SJSA1 (cell line): ENCODE measurements at regions not wholly inside any gene's neighbourhood (a gene's known extent, or its start where the extent isn't known, plus 50 kb on each side); places are given as distances from the start of the nearest gene placed in this dataset.

Experiments
- DNase-seq, 2 experiments: peaks; one replicate each; pipeline ENCODE4 v3.0.0-alpha.2; 2015 to 2020; ENCODE audit warnings: low spot score in 2 of 2, low read depth in 1 of 2
- H3K27ac ChIP-seq: fragments of 250-450 bp; sonication (Bioruptor Pico); 2 replicates; pipeline ENCODE4 v1.5.1; 2020; ENCODE audit warnings: mild to moderate bottlenecking, moderate library complexity
- H3K27me3 ChIP-seq: fragments of 250-450 bp; sonication (Bioruptor Pico); replicated peaks from 2 replicates; pipeline ENCODE4 v1.5.1; 2020; ENCODE audit warnings: mild to moderate bottlenecking, moderate library complexity
- H3K36me3 ChIP-seq: fragments of 250-450 bp; sonication (Bioruptor Pico); 2 replicates; pipeline ENCODE4 v1.5.1; 2020; ENCODE audit warnings: mild to moderate bottlenecking
- H3K4me1 ChIP-seq: fragments of 250-450 bp; sonication (Bioruptor Pico); replicated peaks from 2 replicates; pipeline ENCODE4 v1.6.1; 2021; ENCODE audit warnings: mild to moderate bottlenecking
- H3K4me3 ChIP-seq: fragments of 250-450 bp; sonication (Bioruptor Pico); 2 replicates; pipeline ENCODE4 v1.5.1; 2020; ENCODE audit warnings: mild to moderate bottlenecking
- H3K9me3 ChIP-seq: fragments of 250-450 bp; sonication (Bioruptor Pico); replicated peaks from 2 replicates; pipeline ENCODE4 v1.5.1; 2020; ENCODE audit warnings: mild to moderate bottlenecking

DNA sequence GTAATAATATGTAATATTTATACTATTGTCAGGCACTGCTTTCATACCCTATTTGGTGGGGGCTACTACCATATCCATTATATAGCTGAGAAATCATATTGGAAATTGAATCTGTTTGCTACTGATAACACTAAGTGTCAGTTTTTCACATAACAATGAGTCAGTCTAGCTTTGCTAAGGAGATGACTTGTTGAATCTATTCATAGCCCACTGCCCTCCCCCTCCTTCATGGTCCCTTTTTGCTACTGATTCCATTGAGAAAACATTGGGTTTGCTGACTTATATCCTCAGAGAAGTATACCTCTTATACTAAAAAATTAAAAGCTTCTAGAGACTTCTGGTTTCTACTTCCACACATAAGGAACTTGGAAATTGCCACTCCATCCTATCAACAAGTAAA lies 1898.4 kb downstream of the STIM2 start:
- DNase-seq = no peak
- Histone ChIP-seq H3K4me1 (no peaks in the 10 kb centered on the region), H3K27ac (no peak overlapping the region), H3K4me3 (no peak overlapping the region), H3K27me3 (no peaks in the 10 kb centered on the region), H3K9me3 (no peaks in the 10 kb centered on the region), H3K36me3 (no peaks in the 10 kb centered on the region)

- no peak for DNase-seq
- no peak overlapping the region for H3K27ac ChIP-seq
- no peaks in the 10 kb centered on the region for H3K4me1 ChIP-seq
- no peaks in the 10 kb centered on the region for H3K36me3 ChIP-seq
- no peaks in the 10 kb centered on the region for H3K27me3 ChIP-seq
- H3K9me3 ChIP-seq = no peaks in the 10 kb centered on the region
- no peak overlapping the region for H3K4me3 ChIP-seq
These were observed 1899.4 kb downstream of the STIM2 start for GRCh38 chr4:28760003-28760402.

- H3K27ac ChIP-seq = no peak overlapping the region
- no peak overlapping the region for H3K4me3 ChIP-seq
- H3K27me3 ChIP-seq = no peaks in the 10 kb centered on the region
- no peaks in the 10 kb centered on the region for H3K4me1 ChIP-seq
- H3K36me3 ChIP-seq = no peaks in the 10 kb centered on the region
- H3K9me3 ChIP-seq = no peaks in the 10 kb centered on the region
- no peak for DNase-seq
These were observed 1911.4 kb downstream of the STIM2 start for GRCh38 chr4:28772066-28772465.

- no peak overlapping the region for H3K4me3 ChIP-seq
- no peaks in the 10 kb centered on the region for H3K36me3 ChIP-seq
- no peak overlapping the region for H3K27ac ChIP-seq
- H3K27me3 ChIP-seq = no peaks in the 10 kb centered on the region
- no peak for DNase-seq
- H3K4me1 ChIP-seq = no peaks in the 10 kb centered on the region
- no peaks in the 10 kb centered on the region for H3K9me3 ChIP-seq
These were observed 1912.1 kb downstream of the STIM2 start for GRCh38 chr4:28772788-28773187.

GRCh38 chr4:28774344-28774743 lies 1913.7 kb downstream of the STIM2 start:
- no peaks in the 10 kb centered on the region for H3K4me1 ChIP-seq
- no peaks in the 10 kb centered on the region for H3K36me3 ChIP-seq
- H3K9me3 ChIP-seq = no peaks in the 10 kb centered on the region
- no peak for DNase-seq
- no peak overlapping the region for H3K4me3 ChIP-seq
- no peak overlapping the region for H3K27ac ChIP-seq
- H3K27me3 ChIP-seq = no peaks in the 10 kb centered on the region

GRCh38 chr4:28776004-28776403 lies 1915.4 kb downstream of the STIM2 start:
- Histone ChIP-seq H3K4me1 (no peaks in the 10 kb centered on the region), H3K9me3 (no peaks in the 10 kb centered on the region), H3K27ac (no peak overlapping the region), H3K27me3 (no peaks in the 10 kb centered on the region), H3K36me3 (no peaks in the 10 kb centered on the region), H3K4me3 (no peak overlapping the region)
- no peak for DNase-seq

DNA sequence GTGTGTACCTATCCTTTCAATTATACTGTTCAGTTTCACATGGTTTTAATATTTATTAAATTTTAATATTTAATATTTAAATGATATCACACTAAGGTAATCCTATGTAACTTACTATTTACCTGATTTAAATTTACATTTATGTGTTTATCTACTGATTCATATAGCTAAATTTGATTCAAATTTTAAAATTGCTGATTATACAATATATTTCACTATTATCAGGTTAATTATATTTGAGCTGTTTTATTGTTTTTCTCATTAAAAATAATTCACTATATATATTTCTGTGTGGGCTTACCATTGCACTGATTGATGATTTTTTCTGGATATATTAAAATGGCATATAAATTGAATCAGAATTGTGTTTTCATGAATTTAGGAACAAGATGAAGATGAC lies 1923.5 kb downstream of the STIM2 start:
- Histone ChIP-seq H3K27me3 (no peaks in the 10 kb centered on the region), H3K4me3 (no peak overlapping the region), H3K36me3 (no peaks in the 10 kb centered on the region), H3K9me3 (no peaks in the 10 kb centered on the region), H3K27ac (no peak overlapping the region), H3K4me1 (no peaks in the 10 kb centered on the region)
- DNase-seq = no peak

DNA sequence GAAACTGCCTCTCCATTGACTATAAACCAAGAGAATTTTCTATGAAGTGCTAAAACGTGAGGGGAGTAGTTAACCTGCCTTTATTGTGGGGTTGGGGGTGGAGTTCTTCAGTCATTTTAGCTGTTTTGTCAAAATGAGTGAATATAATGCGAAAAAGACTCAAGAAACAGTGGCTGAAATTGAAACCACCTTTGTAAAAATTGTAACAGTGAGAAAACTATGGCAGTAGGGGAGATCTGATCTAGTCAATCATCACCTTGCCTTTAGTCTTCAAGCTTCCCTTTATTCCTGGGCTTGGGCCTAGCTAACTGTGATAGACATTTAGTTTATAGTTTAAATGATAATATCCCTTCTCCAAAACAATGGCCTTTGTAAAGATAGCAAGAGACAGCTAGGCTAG lies 1927.3 kb downstream of the STIM2 start:
- no peak for DNase-seq
- Histone ChIP-seq H3K36me3 (no peaks in the 10 kb centered on the region), H3K9me3 (no peaks in the 10 kb centered on the region), H3K4me1 (no peaks in the 10 kb centered on the region), H3K27ac (no peak overlapping the region), H3K27me3 (no peaks in the 10 kb centered on the region), H3K4me3 (no peak overlapping the region)

DNA sequence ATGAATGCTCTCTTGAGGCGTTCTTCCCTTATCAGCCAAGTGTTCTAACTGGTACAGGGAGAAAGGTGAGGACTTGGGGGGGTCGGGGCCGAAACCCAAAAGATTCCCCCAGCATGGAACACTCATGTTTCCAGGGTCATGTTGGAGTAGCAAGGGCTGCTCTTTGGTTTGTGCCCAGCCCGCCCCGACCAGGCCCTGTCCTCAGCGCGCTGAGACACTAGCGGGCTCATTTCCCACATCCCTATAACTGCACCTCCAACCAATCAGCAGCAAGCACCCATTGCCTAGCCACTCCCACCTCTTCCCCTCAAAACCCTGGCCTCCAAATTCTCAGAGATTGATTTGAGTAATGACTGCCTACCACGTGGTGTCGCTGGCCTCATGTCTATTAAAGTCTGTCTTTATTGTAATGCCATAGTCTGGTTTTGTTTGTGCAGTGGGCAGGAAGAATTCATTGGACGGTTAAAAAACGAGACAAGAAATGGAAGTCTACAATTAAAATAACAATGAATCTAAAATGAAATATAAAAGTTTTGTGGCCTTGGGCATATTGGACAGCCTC lies 1928.4 kb downstream of the STIM2 start:
- Histone ChIP-seq H3K4me1 (no peaks in the 10 kb centered on the region), H3K27me3 (no peaks in the 10 kb centered on the region), H3K9me3 (no peaks in the 10 kb centered on the region), H3K36me3 (no peaks in the 10 kb centered on the region), H3K27ac (no peak overlapping the region), H3K4me3 (no peak overlapping the region)
- no peak for DNase-seq

DNA sequence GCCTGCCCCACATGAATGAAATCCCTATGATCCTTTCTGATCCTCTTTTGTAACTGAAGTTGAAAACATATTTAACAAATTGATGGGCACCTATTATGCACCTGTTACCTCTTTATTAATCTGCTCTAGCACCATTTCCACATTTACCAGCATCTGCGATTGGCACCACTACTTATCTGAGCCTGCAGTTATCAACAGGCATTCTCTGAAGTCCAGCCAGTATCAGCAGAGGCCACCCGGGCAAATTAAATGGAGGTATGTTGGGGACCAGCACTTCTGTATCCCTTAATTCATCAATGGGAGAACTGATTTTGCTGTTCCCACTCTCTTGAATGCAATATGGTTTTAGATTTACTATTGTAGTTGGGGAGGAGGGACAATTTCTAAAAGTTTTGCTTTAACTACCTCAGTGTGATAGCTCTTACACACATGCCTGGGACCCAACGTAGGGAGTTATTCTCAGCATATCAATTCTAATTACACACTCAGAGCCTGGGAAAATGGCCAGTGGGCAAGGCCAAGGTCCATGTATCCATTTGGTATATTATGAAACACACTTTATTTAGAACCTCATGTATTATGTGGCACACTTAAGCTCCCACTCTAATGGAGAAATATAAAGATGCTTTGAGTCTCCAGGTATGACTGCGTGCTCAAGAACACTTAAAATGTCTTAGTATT lies 1927.1 kb upstream of the PCDH7 start:
- no peaks in the 10 kb centered on the region for H3K36me3 ChIP-seq

GRCh38 chr4:28799696-28800095 lies 1920.5 kb upstream of the PCDH7 start:
- no peak overlapping the region for H3K27ac ChIP-seq
- no peak overlapping the region for H3K4me3 ChIP-seq
- no peaks in the 10 kb centered on the region for H3K36me3 ChIP-seq
- no peaks in the 10 kb centered on the region for H3K9me3 ChIP-seq
- no peaks in the 10 kb centered on the region for H3K27me3 ChIP-seq
- H3K4me1 ChIP-seq = no peaks in the 10 kb centered on the region
- no peak for DNase-seq

More for the DNA sequence above, 1927.1 kb upstream of the PCDH7 start:
- Histone ChIP-seq H3K9me3 (no peaks in the 10 kb centered on the region), H3K4me1 (no peaks in the 10 kb centered on the region), H3K27me3 (no peaks in the 10 kb centered on the region), H3K27ac (no peak overlapping the region), H3K4me3 (no peak overlapping the region)
- DNase-seq = no peak

GRCh38 chr4:28811025-28811424 lies 1909.1 kb upstream of the PCDH7 start:
- Histone ChIP-seq H3K27ac (no peak overlapping the region), H3K27me3 (no peaks in the 10 kb centered on the region), H3K4me1 (no peaks in the 10 kb centered on the region), H3K4me3 (no peak overlapping the region), H3K9me3 (no peaks in the 10 kb centered on the region), H3K36me3 (no peaks in the 10 kb centered on the region)
- DNase-seq = no peak

GRCh38 chr4:28822163-28822562 lies 1898.0 kb upstream of the PCDH7 start:
- H3K36me3 ChIP-seq = no peaks in the 10 kb centered on the region
- no peak overlapping the region for H3K4me3 ChIP-seq
- no peaks in the 10 kb centered on the region for H3K27me3 ChIP-seq
- no peaks in the 10 kb centered on the region for H3K9me3 ChIP-seq
- DNase-seq = no peak
- H3K27ac ChIP-seq = no peak overlapping the region
- H3K4me1 ChIP-seq = no peaks in the 10 kb centered on the region

- Histone ChIP-seq H3K27ac (no peak overlapping the region), H3K4me3 (no peak overlapping the region), H3K36me3 (no peaks in the 10 kb centered on the region), H3K27me3 (no peaks in the 10 kb centered on the region), H3K4me1 (no peaks in the 10 kb centered on the region), H3K9me3 (no peaks in the 10 kb centered on the region)
- DNase-seq = no peak
These were observed 1892.3 kb upstream of the PCDH7 start for GRCh38 chr4:28827866-28828265.

DNA sequence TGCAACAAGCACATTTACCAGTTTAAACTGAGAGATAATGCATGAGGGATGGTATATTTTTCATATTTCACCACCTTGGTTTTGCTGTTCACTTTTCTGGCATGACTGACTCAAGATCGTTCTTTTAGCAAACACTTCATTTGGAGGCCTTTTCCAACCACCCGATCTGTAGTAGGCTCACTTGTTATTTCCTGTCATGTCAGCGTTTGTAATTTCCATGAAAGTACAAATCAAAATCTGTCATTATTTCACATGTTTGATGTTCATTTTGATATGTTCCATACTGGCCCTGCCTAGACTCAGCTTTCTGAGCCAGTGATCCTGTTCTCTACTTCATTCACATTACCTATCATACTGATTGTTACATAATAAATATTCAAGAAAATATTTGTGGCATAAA lies 1888.3 kb upstream of the PCDH7 start:
- Histone ChIP-seq H3K4me1 (no peaks in the 10 kb centered on the region), H3K36me3 (no peaks in the 10 kb centered on the region), H3K9me3 (no peaks in the 10 kb centered on the region), H3K27ac (no peak overlapping the region), H3K4me3 (no peak overlapping the region), H3K27me3 (no peaks in the 10 kb centered on the region)
- no peak for DNase-seq
